H1 (cell line): ENCODE measurements at regions not wholly inside any gene's neighbourhood (a gene's known extent, or its start where the extent isn't known, plus 50 kb on each side); places are given as distances from the start of the nearest gene placed in this dataset.

Experiments
- CTBP2 ChIP-seq: IDR thresholded peaks from 2 replicates; pipeline ENCODE4 v1.7.0; 2011; ENCODE audit warnings: borderline replicate concordance, mild to moderate bottlenecking, moderate library complexity, mixed read lengths, low read length; ENCODE audit not compliant: insufficient read depth, insufficient read length
- FOSL1 ChIP-seq: IDR thresholded peaks from 2 replicates; pipeline ENCODE4 v1.6.1; 2011; ENCODE audit warnings: mild to moderate bottlenecking, low read depth, low read length, moderate library complexity; ENCODE audit not compliant: insufficient read depth
- SRF ChIP-seq: IDR thresholded peaks from 2 replicates; pipeline ENCODE4 v1.6.1; 2011; ENCODE audit warnings: mild to moderate bottlenecking, low read depth, low read length, moderate library complexity
- TAF7 ChIP-seq: optimal IDR thresholded peaks from 2 replicates; pipeline ENCODE3; 2011; ENCODE audit warnings: low read depth, mild to moderate bottlenecking, inconsistent platforms, low read length, moderate library complexity, borderline replicate concordance

- TF ChIP-seq TAF7, result no peak
- no peak for TF ChIP-seq SRF
- no peak for TF ChIP-seq FOSL1
- TF ChIP-seq CTBP2, result no peak
Observed at GRCh38 chr2:220270481-220271070, 643.1 kb downstream of the SLC4A3 start (continued).
